Thyroid gland (tissue), 4 donors: ENCODE measurements at regions not wholly inside any gene's neighbourhood (a gene's known extent, or its start where the extent isn't known, plus 50 kb on each side); places are given as distances from the start of the nearest gene placed in this dataset.

Experiments used
- DNase-seq, 2 donors: peaks; one replicate each; pipeline ENCODE4 v3.0.0-alpha.2; 2019
- H3K27ac ChIP-seq, 3 donors: fragments of 200-600 bp; sonication (generic); 1 replicate in 2 of 3; 2 replicates in 1 of 3; pipeline ENCODE4 v1.5.1; 2016 to 2019; ENCODE audit warnings: mild to moderate bottlenecking in 1 of 3, moderate library complexity in 1 of 3
- H3K27me3 ChIP-seq: fragments of 200-600 bp; sonication (generic); one replicate; pipeline ENCODE4 v1.5.1; 2019
- H3K36me3 ChIP-seq, 2 donors: fragments of 200-600 bp; sonication (generic); one replicate each; pipeline ENCODE4 v1.5.1; 2016 to 2019
- H3K4me1 ChIP-seq, 2 donors: fragments of 200-600 bp; sonication (generic); one replicate each; pipeline ENCODE4 v1.5.1; 2017 to 2019
- H3K4me3 ChIP-seq, 3 donors: fragments of 200-600 bp; sonication (generic); replicated peaks in 1 of 3; 1 replicate in 2 of 3; 2 replicates in 1 of 3; pipeline ENCODE4 v1.5.1; 2016; ENCODE audit warnings: mild to moderate bottlenecking in 1 of 3
- H3K9me3 ChIP-seq: fragments of 200-600 bp; sonication (generic); one replicate; pipeline ENCODE4 v1.5.1; 2017
- CTCF ChIP-seq, 6 experiments: fragments of 200-600 bp in 3 of 6; fragments of 450-650 bp in 3 of 6; sonication (generic) in 3 of 6; IDR thresholded peaks; one replicate each; pipeline ENCODE4 v1.5.1; 2016 to 2019; ENCODE audit warnings: antibody characterized with exemption in 6 of 6, mild to moderate bottlenecking in 2 of 6, inconsistent platforms in 1 of 6, moderate library complexity in 1 of 6
- POLR2A ChIP-seq, 2 donors: fragments of 450-650 bp; IDR thresholded peaks; one replicate each; pipeline ENCODE4 v1.6.1; 2017; ENCODE audit warnings: antibody characterized with exemption in 2 of 2, mild to moderate bottlenecking in 2 of 2, moderate library complexity in 1 of 2
- WGBS, 2 donors: methylation state at CpG; one replicate each; pipeline ENCODE4 v1.1.5; 2017; 5-methylcytosine and 5-hydroxymethylcytosine counted together
- intact Hi-C: fragments of 100-400 bp; cut with DNase I; formaldehyde crosslinking; loops from one replicate; pipeline ENCODE4 v1.15.1; 2023

DNA sequence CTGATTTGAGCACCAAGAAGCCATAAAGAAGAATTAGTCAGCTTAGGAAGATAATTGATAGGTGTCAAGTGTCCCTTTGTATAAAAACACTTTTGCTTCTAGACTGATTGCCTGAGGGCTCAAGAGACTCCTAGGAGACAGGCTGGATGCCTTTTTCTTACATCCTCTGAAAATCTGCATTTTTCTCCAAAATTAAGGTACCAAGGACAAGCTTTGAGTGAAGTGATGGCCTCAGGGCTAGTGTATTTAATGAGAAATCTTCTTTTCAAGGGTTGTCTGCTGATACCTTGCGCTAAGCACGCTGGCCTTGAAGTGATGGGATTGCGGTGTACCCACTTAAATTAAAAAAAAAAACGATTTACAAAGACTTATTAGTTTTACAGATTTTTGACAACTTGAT is 304.0 kb downstream of the TLR4 start:
- no peak overlapping the region for H3K4me3 ChIP-seq
- no peak for TF ChIP-seq POLR2A (IDR thresholded peaks at IDR 0.05)
- no peak for TF ChIP-seq CTCF (IDR thresholded peaks at IDR 0.05)
- no peaks in the 10 kb centered on the region for H3K4me1 ChIP-seq
- H3K9me3 ChIP-seq: no peaks in the 10 kb centered on the region
- H3K36me3 ChIP-seq: no peaks in the 10 kb centered on the region
- H3K27me3 ChIP-seq: no peaks in the 10 kb centered on the region
- H3K27ac ChIP-seq: no peak overlapping the region
- intact Hi-C loops: no loop called here
- DNase-seq: no peak
- 70 to 75% methylated on average over 4 of the region's 4 CpGs for WGBS, 2 donors

DNA sequence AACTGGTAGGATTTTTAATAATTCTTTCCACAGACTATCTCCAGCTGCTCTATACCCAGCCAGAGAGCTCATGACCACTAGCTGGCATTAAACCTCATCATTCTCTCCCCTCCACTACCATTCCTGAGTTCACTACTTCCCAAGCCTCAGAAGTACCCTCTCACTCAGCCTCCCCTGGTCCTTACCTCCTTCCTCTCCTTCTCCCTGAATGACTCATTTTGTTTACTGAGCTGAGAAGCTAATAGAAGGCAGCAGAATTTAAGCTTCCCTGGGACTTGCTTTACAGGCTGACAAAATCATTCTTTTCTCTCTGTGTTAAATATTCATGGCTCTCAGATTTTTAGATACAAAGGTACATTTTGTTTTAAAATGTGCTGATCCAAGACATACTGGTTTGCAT is 305.4 kb downstream of the TLR4 start:
- no peaks in the 10 kb centered on the region for H3K27me3 ChIP-seq
- intact Hi-C loops: no loop called here

DNA sequence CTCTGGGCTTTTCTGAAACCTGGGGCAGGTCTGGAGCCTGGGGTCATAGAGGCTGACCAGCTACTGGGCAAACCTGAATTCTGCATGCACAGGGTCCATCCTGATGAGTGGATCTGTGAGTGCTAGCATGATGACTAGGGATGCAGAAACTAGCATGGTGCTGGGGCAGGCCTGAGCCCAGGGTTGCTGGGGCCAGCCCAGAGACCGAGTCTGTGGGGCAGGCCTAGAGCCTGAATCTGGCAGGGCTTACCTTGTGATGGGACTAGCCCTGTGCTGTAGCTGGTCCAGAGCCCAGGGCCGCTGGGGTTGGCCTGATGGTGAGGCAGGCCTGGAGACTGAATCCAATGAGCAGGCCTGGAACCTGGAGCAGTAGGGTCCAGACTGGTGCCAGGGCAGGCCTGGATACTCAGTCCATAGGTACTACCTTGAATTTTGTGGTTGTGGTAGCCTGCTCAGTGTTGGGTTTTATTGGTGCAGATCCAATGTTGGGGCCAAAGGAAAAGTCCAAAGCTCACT is 313.5 kb downstream of the TLR4 start:
- Histone ChIP-seq H3K27me3 (no peaks in the 10 kb centered on the region), H3K36me3 (no peaks in the 10 kb centered on the region), H3K9me3 (no peaks in the 10 kb centered on the region), H3K27ac (no peak overlapping the region), H3K4me3 (no peak overlapping the region), H3K4me1 (no peaks in the 10 kb centered on the region)
- no peak for DNase-seq
- intact Hi-C loops: no loop called here
- TF ChIP-seq POLR2A (IDR thresholded peaks at IDR 0.05) (no peak), CTCF (IDR thresholded peaks at IDR 0.05) (no peak)
- 100% methylated on average over 1 of the region's 2 CpGs; no CpG with 5 or more reads in 1 of the 2 donors for WGBS, 2 donors

More for the DNA sequence above, 305.4 kb downstream of the TLR4 start:
- Histone ChIP-seq H3K36me3 (no peaks in the 10 kb centered on the region), H3K4me3 (no peak overlapping the region), H3K27ac (no peak overlapping the region), H3K9me3 (no peaks in the 10 kb centered on the region), H3K4me1 (no peaks in the 10 kb centered on the region)
- TF ChIP-seq CTCF (IDR thresholded peaks at IDR 0.05) (no peak), POLR2A (IDR thresholded peaks at IDR 0.05) (no peak)
- no peak for DNase-seq

DNA sequence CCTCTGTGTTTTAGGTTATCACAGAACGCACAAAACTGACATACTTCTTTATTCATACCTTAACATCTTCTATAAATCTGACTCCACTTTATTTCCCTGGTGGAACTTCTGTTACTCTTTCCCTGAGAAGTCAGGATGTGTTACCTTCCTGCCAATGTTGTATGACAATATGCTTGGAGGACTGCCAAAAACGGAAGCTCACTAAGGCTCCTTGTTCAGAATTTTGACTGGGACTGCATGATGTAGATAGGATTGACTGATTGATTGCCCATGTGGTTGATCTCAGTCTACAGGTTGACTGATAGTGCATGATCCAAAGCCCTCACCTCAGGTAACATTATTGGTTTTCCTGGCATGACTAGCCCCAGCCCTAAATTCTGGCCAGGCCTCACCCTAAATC is 319.4 kb downstream of the TLR4 start:
- DNase-seq: no peak
- no peak for TF ChIP-seq POLR2A (IDR thresholded peaks at IDR 0.05)
- no peak for TF ChIP-seq CTCF (IDR thresholded peaks at IDR 0.05)
- 37 to 55% methylated on average over 2 of the region's 2 CpGs for WGBS, 2 donors
- Histone ChIP-seq H3K4me1 (no peaks in the 10 kb centered on the region), H3K27me3 (no peaks in the 10 kb centered on the region), H3K27ac (no peak overlapping the region), H3K36me3 (no peaks in the 10 kb centered on the region), H3K9me3 (no peaks in the 10 kb centered on the region), H3K4me3 (no peak overlapping the region)
- intact Hi-C loops: no loop called here

DNA sequence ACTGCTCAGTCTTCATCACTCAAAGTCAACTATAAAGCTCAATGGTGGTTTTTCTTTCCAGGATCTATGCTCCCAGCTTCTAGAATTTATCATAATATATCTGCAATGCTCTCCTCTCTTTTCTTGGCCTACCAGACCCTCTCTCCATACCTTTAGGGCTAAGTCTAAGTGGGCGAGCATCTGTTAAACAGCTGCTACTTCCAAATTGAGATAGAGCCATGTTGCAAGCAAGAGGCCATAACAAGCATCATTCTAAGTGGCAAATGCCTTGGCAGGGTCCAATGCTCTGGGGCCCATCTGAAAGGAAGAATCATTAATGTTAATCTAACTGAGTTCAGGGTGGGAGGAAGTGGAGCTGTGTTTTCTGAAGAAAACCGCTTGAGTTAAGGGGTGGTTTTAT is 324.0 kb downstream of the TLR4 start:
- Histone ChIP-seq H3K36me3 (no peaks in the 10 kb centered on the region), H3K9me3 (no peaks in the 10 kb centered on the region), H3K4me1 (no peaks in the 10 kb centered on the region), H3K4me3 (no peak overlapping the region), H3K27me3 (no peaks in the 10 kb centered on the region), H3K27ac (no peak overlapping the region)
- DNase-seq: no peak
- 73 to 86% methylated on average over 2 of the region's 2 CpGs for WGBS, 2 donors
- TF ChIP-seq POLR2A (IDR thresholded peaks at IDR 0.05): no peak
- TF ChIP-seq CTCF (IDR thresholded peaks at IDR 0.05): no peak
- intact Hi-C loops: no loop called here
